Karpas-422 (cell line): ENCODE measurements at regions not wholly inside any gene's neighbourhood (a gene's known extent, or its start where the extent isn't known, plus 50 kb on each side); places are given as distances from the start of the nearest gene placed in this dataset.

Experiments
- DNase-seq: peaks from one replicate; pipeline ENCODE4 v3.0.0-alpha.2; 2015
- H2AFZ ChIP-seq: fragments of 200-600 bp; sonication (generic); 2 replicates; pipeline ENCODE4 v1.6.1; 2014; ENCODE audit warnings: antibody characterized with exemption, low read length, mixed read lengths
- H3K27ac ChIP-seq: fragments of 200-600 bp; sonication (generic); 2 replicates; pipeline ENCODE4 v1.5.1; 2014; ENCODE audit warnings: mild to moderate bottlenecking, low read length, moderate library complexity
- H3K27me3 ChIP-seq: fragments of 200-600 bp; sonication (generic); 2 replicates; pipeline ENCODE4 v1.6.1; 2014; ENCODE audit warnings: low read length, mixed read lengths
- H3K36me3 ChIP-seq: fragments of 200-600 bp; sonication (generic); 2 replicates; pipeline ENCODE4 v1.6.1; 2014; ENCODE audit warnings: low read length, mixed read lengths; ENCODE audit not compliant: insufficient read depth
- H3K4me1 ChIP-seq: fragments of 200-600 bp; sonication (generic); 2 replicates; pipeline ENCODE4 v1.6.1; 2014; ENCODE audit warnings: mild to moderate bottlenecking, low read length, mixed read lengths
- H3K4me2 ChIP-seq: fragments of 200-600 bp; sonication (generic); 2 replicates; pipeline ENCODE4 v1.6.1; 2014; ENCODE audit warnings: low read length, low read depth, mild to moderate bottlenecking; ENCODE audit not compliant: poor library complexity, severe bottlenecking
- H3K4me3 ChIP-seq: fragments of 200-600 bp; sonication (generic); 2 replicates; pipeline ENCODE4 v1.5.1; 2014; ENCODE audit warnings: mild to moderate bottlenecking, antibody characterized with exemption, low read length, mixed read lengths
- H3K79me2 ChIP-seq: fragments of 200-600 bp; sonication (generic); 2 replicates; pipeline ENCODE4 v1.6.1; 2014; ENCODE audit warnings: mild to moderate bottlenecking, low read length, mixed read lengths
- H3K9ac ChIP-seq: fragments of 200-600 bp; sonication (generic); 2 replicates; pipeline ENCODE4 v1.6.0; 2014; ENCODE audit warnings: low read length
- H3K9me2 ChIP-seq: fragments of 200-600 bp; sonication (generic), shearing (Covaris generic); replicated peaks from 2 replicates; pipeline ENCODE4 v1.6.0; 2014; ENCODE audit warnings: mild to moderate bottlenecking, low read length, moderate library complexity; ENCODE audit not compliant: insufficient read depth
- H3K9me3 ChIP-seq: fragments of 300-700, 200-600 bp; sonication (generic); 2 replicates; pipeline ENCODE4 v1.6.1; 2014; ENCODE audit warnings: low read length, mixed read lengths
- H4K20me1 ChIP-seq: fragments of 200-600 bp; sonication (generic); 2 replicates; pipeline ENCODE4 v1.6.1; 2014; ENCODE audit warnings: mild to moderate bottlenecking, antibody characterized with exemption, low read length, low read depth; ENCODE audit not compliant: insufficient read depth

GRCh38 chr13:36543671-36544070 lies 111.4 kb downstream of the CCNA1 start:
- Histone ChIP-seq H3K36me3 (no peaks in the 10 kb centered on the region), H2AFZ (no peak overlapping the region), H3K79me2 (no peaks in the 10 kb centered on the region), H4K20me1 (no peaks in the 10 kb centered on the region), H3K4me2 (no peak overlapping the region), H3K4me3 (no peak overlapping the region), H3K27me3 (no peaks in the 10 kb centered on the region), H3K27ac (no peak overlapping the region), H3K4me1 (no peaks in the 10 kb centered on the region), H3K9me2 (no peaks in the 10 kb centered on the region), H3K9me3 (no peaks in the 10 kb centered on the region), H3K9ac (no peak overlapping the region)
- no peak for DNase-seq

- no peak overlapping the region for H3K27ac ChIP-seq
- H2AFZ ChIP-seq, result no peak overlapping the region
- no peaks in the 10 kb centered on the region for H3K9me2 ChIP-seq
- no peak overlapping the region for H3K9ac ChIP-seq
- H3K4me1 ChIP-seq, result peaks cover 26% of the 10 kb centered on the region
- H3K9me3 ChIP-seq, result no peaks in the 10 kb centered on the region
- no peaks in the 10 kb centered on the region; the same call in 1 of the 2 replicates for H3K27me3 ChIP-seq
- H3K79me2 ChIP-seq, result no peaks in the 10 kb centered on the region
- H4K20me1 ChIP-seq, result no peaks in the 10 kb centered on the region
- no peak overlapping the region for H3K4me3 ChIP-seq
- no peaks in the 10 kb centered on the region for H3K36me3 ChIP-seq
- H3K4me2 ChIP-seq, result no peak overlapping the region
- DNase-seq, result no peak
These were observed 115.8 kb downstream of the CCNA1 start for GRCh38 chr13:36548129-36548528.

GRCh38 chr13:36549126-36549702 lies 116.9 kb downstream of the CCNA1 start:
- H3K9me3 ChIP-seq, result no peaks in the 10 kb centered on the region
- H3K27me3 ChIP-seq, result no peaks in the 10 kb centered on the region; the same call in 1 of the 2 replicates
- no peak overlapping the region for H2AFZ ChIP-seq
- H3K4me2 ChIP-seq, result peak overlapping the region; percentile 38
- no peaks in the 10 kb centered on the region for H3K9me2 ChIP-seq
- H3K9ac ChIP-seq, result no peak overlapping the region
- peaks cover 26% of the 10 kb centered on the region for H3K4me1 ChIP-seq
- H3K4me3 ChIP-seq, result no peak overlapping the region
- no peak overlapping the region for H3K27ac ChIP-seq
- no peaks in the 10 kb centered on the region for H3K79me2 ChIP-seq
- H3K36me3 ChIP-seq, result no peaks in the 10 kb centered on the region
- no peaks in the 10 kb centered on the region for H4K20me1 ChIP-seq
- no peak for DNase-seq

- H3K36me3 ChIP-seq, result no peaks in the 10 kb centered on the region
- peak; percentile 67 for DNase-seq
- H3K4me2 ChIP-seq, result peak overlapping the region; percentile 38
- no peaks in the 10 kb centered on the region for H3K9me3 ChIP-seq
- H3K27ac ChIP-seq, result no peak overlapping the region
- no peaks in the 10 kb centered on the region for H3K79me2 ChIP-seq
- H3K4me1 ChIP-seq, result peaks cover 28% of the 10 kb centered on the region
- H3K4me3 ChIP-seq, result no peak overlapping the region
- no peak overlapping the region for H2AFZ ChIP-seq
- no peaks in the 10 kb centered on the region; the same call in 1 of the 2 replicates for H3K27me3 ChIP-seq
- H3K9ac ChIP-seq, result no peak overlapping the region
- H3K9me2 ChIP-seq, result no peaks in the 10 kb centered on the region
- no peaks in the 10 kb centered on the region for H4K20me1 ChIP-seq
These were observed 117.5 kb downstream of the CCNA1 start for GRCh38 chr13:36549755-36550154.

- no peaks in the 10 kb centered on the region for H3K36me3 ChIP-seq
- H3K79me2 ChIP-seq, result no peaks in the 10 kb centered on the region
- H3K9ac ChIP-seq, result no peak overlapping the region
- H3K27me3 ChIP-seq, result no peaks in the 10 kb centered on the region; the same call in 1 of the 2 replicates
- H3K9me2 ChIP-seq, result no peaks in the 10 kb centered on the region
- no peak overlapping the region for H2AFZ ChIP-seq
- H3K4me2 ChIP-seq, result peak overlapping the region; percentile 38
- no peak overlapping the region for H3K4me3 ChIP-seq
- H3K27ac ChIP-seq, result no peak overlapping the region
- no peaks in the 10 kb centered on the region for H4K20me1 ChIP-seq
- peaks cover 32% of the 10 kb centered on the region for H3K4me1 ChIP-seq
- no peak for DNase-seq
- H3K9me3 ChIP-seq, result no peaks in the 10 kb centered on the region
These were observed 117.9 kb downstream of the CCNA1 start for GRCh38 chr13:36550177-36550576.

- no peaks in the 10 kb centered on the region for H3K36me3 ChIP-seq
- peaks cover 36% of the 10 kb centered on the region for H3K4me1 ChIP-seq
- no peak overlapping the region for H3K9ac ChIP-seq
- no peaks in the 10 kb centered on the region for H3K9me3 ChIP-seq
- H3K27me3 ChIP-seq, result no peaks in the 10 kb centered on the region; the same call in 1 of the 2 replicates
- no peak for DNase-seq
- H3K79me2 ChIP-seq, result no peaks in the 10 kb centered on the region
- no peak overlapping the region for H3K4me2 ChIP-seq
- H4K20me1 ChIP-seq, result no peaks in the 10 kb centered on the region
- no peak overlapping the region for H3K27ac ChIP-seq
- no peak overlapping the region for H2AFZ ChIP-seq
- no peaks in the 10 kb centered on the region for H3K9me2 ChIP-seq
- no peak overlapping the region for H3K4me3 ChIP-seq
These were observed 119.2 kb downstream of the CCNA1 start for GRCh38 chr13:36551445-36551844.

GRCh38 chr13:36552334-36552733 lies 120.0 kb downstream of the CCNA1 start:
- Histone ChIP-seq H3K9me3 (no peaks in the 10 kb centered on the region), H3K4me3 (no peak overlapping the region), H3K9ac (no peak overlapping the region), H3K36me3 (no peaks in the 10 kb centered on the region), H3K4me1 (peaks cover 36% of the 10 kb centered on the region), H4K20me1 (no peaks in the 10 kb centered on the region), H3K27ac (no peak overlapping the region), H3K27me3 (no peaks in the 10 kb centered on the region; the same call in 1 of the 2 replicates), H3K79me2 (no peaks in the 10 kb centered on the region), H2AFZ (no peak overlapping the region), H3K9me2 (no peaks in the 10 kb centered on the region), H3K4me2 (peak overlapping the region; percentile 19)
- peak; percentile 63 for DNase-seq

GRCh38 chr13:36553491-36553890 lies 120.3 kb upstream of the SERTM1 start:
- Histone ChIP-seq H3K4me3 (no peak overlapping the region), H4K20me1 (no peaks in the 10 kb centered on the region), H3K36me3 (no peaks in the 10 kb centered on the region), H3K9ac (no peak overlapping the region), H3K27ac (no peak overlapping the region), H2AFZ (no peak overlapping the region), H3K27me3 (peaks cover 5% of the 10 kb centered on the region; the same call in 1 of the 2 replicates), H3K4me1 (peaks cover 36% of the 10 kb centered on the region), H3K79me2 (no peaks in the 10 kb centered on the region), H3K9me2 (no peaks in the 10 kb centered on the region), H3K9me3 (no peaks in the 10 kb centered on the region), H3K4me2 (no peak overlapping the region)
- DNase-seq, result no peak
